H9 (cell line): ENCODE measurements at regions not wholly inside any gene's neighbourhood (a gene's known extent, or its start where the extent isn't known, plus 50 kb on each side); places are given as distances from the start of the nearest gene placed in this dataset.

Experiments
- DNase-seq: peaks from one replicate; pipeline ENCODE4 v3.0.0-alpha.2; 2017
- H2AFZ ChIP-seq: one replicate; pipeline ENCODE4 v1.6.1; 2013; ENCODE audit warnings: mild to moderate bottlenecking, low read length, control low read depth, moderate library complexity
- H2AK5ac ChIP-seq: 2 replicates; pipeline ENCODE4 v1.6.1; 2013; ENCODE audit warnings: low read length, control low read depth, mixed read lengths; ENCODE audit not compliant: insufficient read length
- H2BK120ac ChIP-seq: one replicate; pipeline ENCODE4 v1.6.1; 2013; ENCODE audit warnings: low read depth, mild to moderate bottlenecking, low read length, control low read depth, inconsistent platforms; ENCODE audit not compliant: poor library complexity, severe bottlenecking
- H2BK12ac ChIP-seq: 2 replicates; pipeline ENCODE4 v1.6.1; 2013; ENCODE audit warnings: low read length, control low read depth, mixed read lengths, low read depth; ENCODE audit not compliant: insufficient read length
- H2BK15ac ChIP-seq: 2 replicates; pipeline ENCODE4 v1.6.1; 2013; ENCODE audit warnings: low read depth, low read length, control low read depth
- H2BK20ac ChIP-seq: one replicate; pipeline ENCODE4 v1.6.1; 2013; ENCODE audit warnings: low read depth, mild to moderate bottlenecking, low read length, control low read depth, inconsistent platforms; ENCODE audit not compliant: poor library complexity, severe bottlenecking
- H2BK5ac ChIP-seq: 2 replicates; pipeline ENCODE4 v1.6.1; 2013; ENCODE audit warnings: low read length, control low read depth, mixed read lengths; ENCODE audit not compliant: insufficient read length
- H3K14ac ChIP-seq: 2 replicates; pipeline ENCODE4 v1.6.1; 2013; ENCODE audit warnings: low read length, control low read depth; ENCODE audit not compliant: insufficient read depth
- H3K18ac ChIP-seq: 2 replicates; pipeline ENCODE4 v1.6.1; 2013; ENCODE audit warnings: low read depth, mild to moderate bottlenecking, mixed read lengths, low read length, control low read depth; ENCODE audit not compliant: insufficient read length
- H3K23ac ChIP-seq: 2 replicates; pipeline ENCODE4 v1.6.1; 2013; ENCODE audit warnings: low read length, control low read depth, mixed read lengths, low read depth; ENCODE audit not compliant: insufficient read length
- H3K23me2 ChIP-seq: 2 replicates; pipeline ENCODE4 v1.6.1; 2013; ENCODE audit warnings: low read depth, mild to moderate bottlenecking, mixed read lengths, low read length, control low read depth; ENCODE audit not compliant: insufficient read length, poor library complexity, severe bottlenecking
- H3K27ac ChIP-seq: 2 replicates; pipeline ENCODE4 v1.5.1; 2013; ENCODE audit warnings: low read length, control low read depth, mixed read lengths, low read depth; ENCODE audit not compliant: insufficient read length
- H3K27me3 ChIP-seq: 2 replicates; pipeline ENCODE4 v1.6.1; 2013; ENCODE audit warnings: low read length, control low read depth, inconsistent platforms; ENCODE audit not compliant: insufficient read depth
- H3K4ac ChIP-seq: 2 replicates; pipeline ENCODE4 v1.6.1; 2013; ENCODE audit warnings: low read depth, mild to moderate bottlenecking, control low read depth, inconsistent platforms, low read length, moderate library complexity
- H3K4me1 ChIP-seq: 2 replicates; pipeline ENCODE4 v1.6.1; 2013; ENCODE audit warnings: low read length, control low read depth, inconsistent platforms; ENCODE audit not compliant: insufficient read depth
- H3K4me2 ChIP-seq: 2 replicates; pipeline ENCODE4 v1.6.1; 2013; ENCODE audit warnings: low read length, control low read depth, mixed read lengths; ENCODE audit not compliant: insufficient read length, insufficient read depth
- H3K56ac ChIP-seq: 2 replicates; pipeline ENCODE4 v1.6.1; 2013; ENCODE audit warnings: low read depth, mild to moderate bottlenecking, mixed read lengths, low read length, control low read depth; ENCODE audit not compliant: insufficient read length
- H3K79me1 ChIP-seq: 2 replicates; pipeline ENCODE4 v1.6.1; 2013; ENCODE audit warnings: low read depth, mild to moderate bottlenecking, moderate library complexity, low read length, control low read depth, inconsistent platforms; ENCODE audit not compliant: insufficient read depth, poor library complexity, severe bottlenecking
- H3K79me2 ChIP-seq: 2 replicates; pipeline ENCODE4 v1.6.1; 2013; ENCODE audit warnings: low read length, control low read depth, inconsistent platforms; ENCODE audit not compliant: insufficient read depth
- H3K9ac ChIP-seq: 2 replicates; pipeline ENCODE4 v1.6.1; 2013; ENCODE audit warnings: low read length, control low read depth, mixed read lengths; ENCODE audit not compliant: insufficient read length; ENCODE audit errors: extremely low read depth
- H3K9me3 ChIP-seq: one replicate; pipeline ENCODE4 v1.6.1; 2013; ENCODE audit warnings: low read depth, low read length, inconsistent platforms; ENCODE audit not compliant: control insufficient read depth
- H3T11ph ChIP-seq: one replicate; pipeline ENCODE4 v1.6.1; 2013; ENCODE audit warnings: mild to moderate bottlenecking, low read length, control low read depth, inconsistent platforms
- H4K20me1 ChIP-seq: one replicate; pipeline ENCODE4 v1.6.1; 2013; ENCODE audit not compliant: control insufficient read depth, insufficient read length, insufficient read depth
- H4K5ac ChIP-seq: 2 replicates; pipeline ENCODE4 v1.6.1; 2013; ENCODE audit warnings: low read depth, mild to moderate bottlenecking, mixed read lengths, low read length, control low read depth; ENCODE audit not compliant: insufficient read length
- H4K8ac ChIP-seq: replicated peaks from 2 replicates; pipeline ENCODE4 v1.6.1; 2013; ENCODE audit warnings: low read length, control low read depth, mixed read lengths, low read depth; ENCODE audit not compliant: insufficient read length
- H4K91ac ChIP-seq: 2 replicates; pipeline ENCODE4 v1.6.1; 2013; ENCODE audit warnings: low read depth, mild to moderate bottlenecking, moderate library complexity, mixed read lengths, low read length, control low read depth; ENCODE audit not compliant: insufficient read length
- H3K27ac Mint-ChIP-seq, 3 experiments: 2 replicates in 2 of 3; 3 replicates in 1 of 3; pipeline ENCODE4 v1.8.0; 2020 to 2021; ENCODE audit warnings: mixed read lengths in 3 of 3, mild to moderate bottlenecking in 1 of 3, moderate library complexity in 1 of 3
- H3K27me3 Mint-ChIP-seq: 2 replicates; pipeline ENCODE4 v1.8.0; 2021; ENCODE audit warnings: low read depth, mild to moderate bottlenecking, moderate library complexity, mixed read lengths
- H3K36me3 Mint-ChIP-seq, 3 experiments: 2 replicates in 2 of 3; 3 replicates in 1 of 3; pipeline ENCODE4 v1.8.0; 2020 to 2021; ENCODE audit warnings: low read depth in 3 of 3, mixed read lengths in 3 of 3; ENCODE audit not compliant: insufficient read depth in 1 of 3
- H3K4me1 Mint-ChIP-seq, 2 experiments: 2 replicates each; pipeline ENCODE4 v1.8.0; 2020; ENCODE audit warnings: mixed read lengths in 2 of 2
- H3K4me3 Mint-ChIP-seq, 2 experiments: 2 replicates in 1 of 2; 3 replicates in 1 of 2; pipeline ENCODE4 v1.8.0; 2020 to 2021; ENCODE audit warnings: mild to moderate bottlenecking in 2 of 2, mixed read lengths in 2 of 2, moderate library complexity in 1 of 2
- H3K9me3 Mint-ChIP-seq, 2 experiments: 2 replicates in 1 of 2; 3 replicates in 1 of 2; pipeline ENCODE4 v1.8.0; 2020; ENCODE audit warnings: mild to moderate bottlenecking in 2 of 2, mixed read lengths in 2 of 2, moderate library complexity in 1 of 2
- WGBS: extraction: QIAGEN DNeasy Blood & Tissue Kit; methylation state at CpG from one replicate; pipeline ENCODE4 v1.1.7; 2013; ENCODE audit warnings: missing lambda C conversion rate, low lambda C conversion rate, mixed read lengths; ENCODE audit not compliant: insufficient read length; ENCODE audit errors: extremely low coverage; 5-methylcytosine and 5-hydroxymethylcytosine counted together
- TF ChIP-seq, protein P1 (sequence below): fragments of 200-600 bp; sonication (generic); conservative IDR thresholded peaks from 3 replicates; pipeline ENCODE4 v1.8.0; 2021; ENCODE audit warnings: antibody characterized with exemption, mild to moderate bottlenecking

DNA sequence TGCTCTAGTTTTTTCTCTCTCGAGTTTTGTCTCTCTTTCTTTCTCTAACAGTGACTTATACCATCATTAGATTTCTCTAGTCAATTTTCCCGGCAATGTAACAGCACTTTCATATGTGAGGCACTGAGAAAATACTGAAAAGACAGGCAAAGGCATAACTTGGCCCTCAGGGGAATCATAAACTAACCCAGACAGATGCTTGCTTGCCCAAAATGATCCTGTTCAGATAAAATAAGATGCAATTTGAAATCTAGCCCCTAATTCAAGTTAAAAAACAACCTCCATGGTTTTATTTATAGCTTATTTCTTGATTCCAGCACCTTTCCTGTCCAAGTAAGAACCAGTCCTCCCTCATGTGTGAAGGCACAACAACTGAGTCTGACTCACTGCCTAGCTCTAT lies 294.6 kb downstream of the GAS1 start:
- H3K27ac ChIP-seq: no peak overlapping the region

More for the DNA sequence above, 294.6 kb downstream of the GAS1 start:
- Histone ChIP-seq H3T11ph (no peak overlapping the region), H3K27me3 (no peaks in the 10 kb centered on the region), H3K23ac (no peak overlapping the region), H4K91ac (no peak overlapping the region), H2BK15ac (no peak overlapping the region), H3K9me3 (no peaks in the 10 kb centered on the region), H4K20me1 (no peaks in the 10 kb centered on the region), H3K23me2 (no peaks in the 10 kb centered on the region), H3K18ac (no peak overlapping the region), H4K8ac (no peak overlapping the region), H2BK12ac (no peak overlapping the region), H2AFZ (no peak overlapping the region), H2BK20ac (no peak overlapping the region), H2BK5ac (no peak overlapping the region), H3K4me2 (no peak overlapping the region), H3K4ac (no peak overlapping the region), H3K79me2 (no peaks in the 10 kb centered on the region), H3K79me1 (no peaks in the 10 kb centered on the region), H2BK120ac (no peak overlapping the region), H4K5ac (no peak overlapping the region), H3K56ac (no peak overlapping the region), H3K9ac (no peak overlapping the region), H3K14ac (no peak overlapping the region), H3K4me1 (no peaks in the 10 kb centered on the region), H2AK5ac (no peak overlapping the region)
- TF ChIP-seq, protein P1, sequence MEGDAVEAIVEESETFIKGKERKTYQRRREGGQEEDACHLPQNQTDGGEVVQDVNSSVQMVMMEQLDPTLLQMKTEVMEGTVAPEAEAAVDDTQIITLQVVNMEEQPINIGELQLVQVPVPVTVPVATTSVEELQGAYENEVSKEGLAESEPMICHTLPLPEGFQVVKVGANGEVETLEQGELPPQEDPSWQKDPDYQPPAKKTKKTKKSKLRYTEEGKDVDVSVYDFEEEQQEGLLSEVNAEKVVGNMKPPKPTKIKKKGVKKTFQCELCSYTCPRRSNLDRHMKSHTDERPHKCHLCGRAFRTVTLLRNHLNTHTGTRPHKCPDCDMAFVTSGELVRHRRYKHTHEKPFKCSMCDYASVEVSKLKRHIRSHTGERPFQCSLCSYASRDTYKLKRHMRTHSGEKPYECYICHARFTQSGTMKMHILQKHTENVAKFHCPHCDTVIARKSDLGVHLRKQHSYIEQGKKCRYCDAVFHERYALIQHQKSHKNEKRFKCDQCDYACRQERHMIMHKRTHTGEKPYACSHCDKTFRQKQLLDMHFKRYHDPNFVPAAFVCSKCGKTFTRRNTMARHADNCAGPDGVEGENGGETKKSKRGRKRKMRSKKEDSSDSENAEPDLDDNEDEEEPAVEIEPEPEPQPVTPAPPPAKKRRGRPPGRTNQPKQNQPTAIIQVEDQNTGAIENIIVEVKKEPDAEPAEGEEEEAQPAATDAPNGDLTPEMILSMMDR: no peak
- no peak for DNase-seq
- WGBS: no CpG with 5 or more reads among the region's 2 CpGs
- no peak overlapping the region for H3K4me3 Mint-ChIP-seq
- H3K27ac Mint-ChIP-seq: no peak overlapping the region
- H3K4me1 Mint-ChIP-seq: no peaks in the 10 kb centered on the region
- H3K27me3 Mint-ChIP-seq: no peaks in the 10 kb centered on the region
- no peaks in the 10 kb centered on the region; a peak in 2 of 5 replicates for H3K9me3 Mint-ChIP-seq
- no peaks in the 10 kb centered on the region; a peak in 1 of 7 replicates for H3K36me3 Mint-ChIP-seq
